SKM-1 treated with dmso at 0.1 percent for 144 hours (cell line): ENCODE measurements at regions not wholly inside any gene's neighbourhood (a gene's known extent, or its start where the extent isn't known, plus 50 kb on each side); places are given as distances from the start of the nearest gene placed in this dataset.

Source experiments
- DNase-seq: peaks from one replicate; lab custom pipeline; 2025; ENCODE audit not compliant: unreplicated experiment; lab: John Stamatoyannopoulos, UW

GRCh38 chr7:22658031-22658430 is 69.0 kb upstream of the IL6 start:
- no peak for DNase-seq

- no peak for DNase-seq
Observed at GRCh38 chr7:22657479-22657878, 69.5 kb upstream of the IL6 start.

DNA sequence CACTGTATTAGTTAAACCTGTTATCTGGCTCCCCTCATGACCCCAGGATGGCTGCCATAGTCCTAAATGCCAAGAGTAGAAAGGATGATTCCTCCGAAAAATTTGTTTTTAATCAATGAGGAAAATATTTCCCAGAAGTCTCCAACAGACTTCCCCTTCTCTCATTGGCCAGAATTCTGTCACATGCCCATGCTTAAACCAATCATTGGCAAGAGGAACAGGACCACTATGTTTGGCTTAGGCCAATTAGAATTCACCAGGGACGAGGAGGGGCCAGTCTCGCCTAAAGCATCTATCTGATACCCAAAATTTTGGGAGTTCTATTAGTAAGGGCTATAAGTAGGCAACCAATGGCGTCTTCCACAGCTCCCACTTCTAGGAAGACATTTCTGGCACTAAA is 71.2 kb upstream of the IL6 start:
- no peak for DNase-seq

GRCh38 chr7:22654831-22655230 is 72.2 kb upstream of the IL6 start:
- DNase-seq: no peak

GRCh38 chr7:22653951-22654350 is 73.0 kb upstream of the IL6 start:
- no peak for DNase-seq

DNA sequence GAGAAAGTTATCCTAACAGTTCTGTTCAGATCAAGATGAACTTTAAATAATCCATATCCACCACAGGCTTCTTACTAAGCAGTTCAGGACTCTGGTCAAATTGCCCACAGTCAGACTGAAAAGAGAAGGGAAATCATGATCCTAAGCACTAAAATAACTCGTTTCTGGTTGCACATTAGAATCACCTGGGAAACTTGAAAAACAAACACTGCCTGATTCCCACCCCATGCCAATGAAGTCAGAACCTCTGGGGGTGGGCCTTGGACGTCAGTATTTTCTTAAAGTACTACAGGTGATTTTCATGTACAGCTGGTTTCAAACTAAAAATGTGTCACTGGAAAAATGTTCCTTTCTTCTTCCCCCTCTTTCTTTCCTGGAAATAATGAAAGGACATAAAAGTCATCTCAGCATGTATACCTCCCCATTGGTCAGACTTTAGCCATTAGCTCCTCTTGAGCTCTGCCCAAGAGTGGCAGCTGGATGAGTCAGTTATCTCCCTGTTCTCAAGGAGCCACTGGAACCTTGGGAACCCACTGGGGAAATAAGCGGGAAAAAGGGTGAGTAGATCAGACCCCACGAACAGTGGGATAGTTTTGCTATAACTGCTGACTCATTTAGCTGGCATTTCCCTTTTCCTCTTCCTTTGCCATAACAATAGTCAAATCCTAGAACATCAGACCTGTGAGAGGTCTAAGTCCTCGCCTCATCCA is 75.3 kb upstream of the IL6 start:
- no peak for DNase-seq

GRCh38 chr7:22651036-22651435 is 76.0 kb upstream of the IL6 start:
- DNase-seq: no peak

DNA sequence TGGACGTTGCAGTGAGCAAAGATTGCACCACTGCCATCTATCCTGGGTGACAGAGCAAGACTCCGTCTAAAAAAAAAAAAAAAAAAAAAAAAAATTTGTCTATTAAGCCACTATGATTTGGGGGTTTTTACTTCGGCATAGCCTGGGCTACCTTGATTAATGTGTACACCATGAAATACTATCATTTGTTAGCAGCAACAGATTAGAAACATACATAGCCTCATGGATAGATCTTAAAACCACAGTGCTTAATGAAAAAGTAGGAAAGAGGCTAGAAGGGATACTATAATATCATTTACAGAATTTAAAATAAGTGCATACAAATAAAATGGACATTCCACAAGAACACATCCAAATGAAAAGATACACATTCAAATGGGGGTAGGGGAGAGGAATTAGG is 77.3 kb upstream of the IL6 start:
- no peak for DNase-seq

GRCh38 chr7:22647451-22648257 is 79.3 kb upstream of the IL6 start:
- DNase-seq: no peak

DNA sequence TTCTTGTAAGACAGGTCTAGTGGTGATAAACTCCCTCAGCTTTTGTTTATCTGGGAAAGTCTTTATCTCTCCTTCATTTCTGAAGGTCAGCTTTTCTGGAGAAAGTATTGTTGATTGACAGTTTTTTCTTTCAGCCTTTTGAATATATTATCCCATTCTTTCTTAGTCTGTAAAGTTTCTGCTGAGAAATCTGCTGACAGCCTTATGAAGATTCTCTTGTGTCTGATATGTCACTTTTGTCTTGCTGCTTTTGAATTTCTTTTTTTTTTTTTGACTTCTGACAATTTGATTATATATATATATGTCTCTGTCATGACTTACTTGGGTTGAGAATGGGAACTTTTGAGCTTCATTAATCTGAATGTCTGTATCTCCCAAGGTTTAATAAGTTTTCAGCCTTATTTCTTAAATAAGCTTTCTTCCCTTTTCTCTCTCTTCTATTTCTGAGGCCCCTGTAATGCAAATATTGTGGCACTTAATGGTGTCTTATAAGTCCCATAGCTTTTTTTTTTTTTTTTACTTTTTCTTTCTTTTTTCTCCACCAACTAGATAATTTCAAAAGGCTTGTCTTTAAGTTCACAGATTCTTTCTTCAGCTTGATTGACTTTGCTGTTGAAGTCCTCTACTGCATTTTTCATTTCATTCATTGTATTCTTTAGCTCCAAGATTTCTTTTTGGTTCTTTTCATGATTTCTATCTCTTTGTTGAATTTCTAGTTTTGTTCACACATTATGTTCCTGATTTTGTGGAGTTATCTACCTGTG is 81.4 kb upstream of the IL6 start:
- no peak for DNase-seq

DNA sequence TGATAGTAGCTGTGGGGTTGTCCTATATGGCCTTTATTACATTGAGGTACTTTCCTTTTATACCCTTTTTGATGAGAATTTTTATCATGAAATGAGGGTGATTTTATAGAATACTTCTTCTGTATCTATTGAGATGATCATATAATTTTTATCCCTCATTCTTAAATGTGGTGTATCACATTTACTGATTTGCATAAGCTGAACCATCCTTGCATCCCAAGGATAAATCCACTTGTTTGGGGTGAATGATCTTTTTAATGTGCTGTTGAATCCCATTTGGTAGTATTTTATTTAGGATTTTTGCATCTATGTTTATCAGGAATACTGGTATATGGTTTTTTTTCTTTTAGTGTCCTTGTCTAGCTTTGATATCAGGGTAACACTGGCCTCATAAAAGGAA is 84.5 kb upstream of the IL6 start:
- DNase-seq: no peak

DNA sequence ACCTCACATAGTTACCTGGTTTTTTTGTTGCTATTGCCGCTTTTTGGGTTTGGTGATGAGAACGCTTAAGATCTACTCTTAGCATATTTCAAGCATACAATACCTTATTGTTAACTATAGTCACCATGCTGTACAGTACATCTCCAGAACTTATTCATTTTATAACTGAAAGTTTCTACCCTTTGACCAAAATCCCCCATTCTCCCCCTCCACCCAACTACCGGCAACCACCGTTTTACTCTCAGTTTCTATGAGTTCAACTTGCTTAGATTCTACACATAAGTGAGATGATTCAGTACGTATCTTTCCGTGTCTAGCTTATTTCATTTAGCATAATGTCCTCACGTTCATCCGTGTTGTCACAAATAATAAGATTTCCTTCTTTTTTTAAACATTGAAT is 86.7 kb upstream of the IL6 start:
- DNase-seq: no peak

- DNase-seq: no peak
Observed at GRCh38 chr7:22639396-22639795, 87.6 kb upstream of the IL6 start.

DNA sequence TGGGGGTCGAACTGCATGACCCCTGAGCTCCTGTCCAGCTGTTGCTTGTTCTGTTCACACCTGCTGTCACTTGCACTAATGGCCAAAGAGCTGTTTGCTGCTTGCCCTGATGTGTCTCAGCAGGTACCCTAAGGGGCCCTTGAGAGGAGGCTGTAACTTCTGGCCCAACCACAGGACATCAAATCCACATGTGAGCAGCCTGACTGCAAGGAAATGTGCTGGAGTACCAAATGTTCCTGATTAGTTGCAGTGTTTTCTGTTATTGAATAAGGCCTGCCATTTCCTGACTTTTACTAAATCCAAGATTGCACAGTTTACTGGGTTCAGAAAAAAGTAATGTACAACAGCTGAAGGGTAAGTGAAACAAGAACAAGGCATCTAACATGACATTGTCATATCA is 91.7 kb upstream of the IL6 start:
- DNase-seq: no peak

GRCh38 chr7:22633954-22634474 is 93.0 kb upstream of the IL6 start:
- DNase-seq: no peak

DNA sequence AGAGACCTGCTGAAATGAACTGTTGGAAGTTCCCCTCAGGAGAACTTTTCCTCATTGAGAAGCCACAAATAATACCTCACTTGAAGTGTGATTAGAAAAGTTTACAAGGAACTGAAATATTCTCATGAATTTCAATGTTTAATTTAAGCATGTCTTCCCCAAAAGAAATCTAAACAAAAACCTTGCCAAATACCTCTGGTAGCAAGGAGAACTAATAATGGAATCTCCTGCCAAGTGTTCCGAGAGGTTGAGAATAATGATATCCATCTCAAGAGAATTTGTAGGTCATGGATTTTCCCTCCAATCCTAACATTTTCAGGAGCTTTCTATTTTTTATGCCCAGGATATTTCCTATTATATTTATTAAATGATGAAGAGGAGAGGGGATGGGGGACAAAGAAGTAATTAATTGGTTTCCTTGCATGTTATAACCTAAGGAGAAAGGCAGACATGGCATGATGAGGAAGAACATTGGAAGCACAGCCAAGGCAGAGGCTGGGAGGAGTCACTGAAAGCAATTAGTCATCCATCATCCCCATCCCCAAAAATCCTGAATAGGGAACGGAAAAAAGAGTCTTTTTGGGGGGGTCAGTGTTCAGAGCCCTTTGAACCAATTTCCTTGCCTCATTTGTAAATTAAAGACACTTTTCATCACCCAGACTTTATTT is 93.6 kb upstream of the IL6 start:
- no peak for DNase-seq

DNA sequence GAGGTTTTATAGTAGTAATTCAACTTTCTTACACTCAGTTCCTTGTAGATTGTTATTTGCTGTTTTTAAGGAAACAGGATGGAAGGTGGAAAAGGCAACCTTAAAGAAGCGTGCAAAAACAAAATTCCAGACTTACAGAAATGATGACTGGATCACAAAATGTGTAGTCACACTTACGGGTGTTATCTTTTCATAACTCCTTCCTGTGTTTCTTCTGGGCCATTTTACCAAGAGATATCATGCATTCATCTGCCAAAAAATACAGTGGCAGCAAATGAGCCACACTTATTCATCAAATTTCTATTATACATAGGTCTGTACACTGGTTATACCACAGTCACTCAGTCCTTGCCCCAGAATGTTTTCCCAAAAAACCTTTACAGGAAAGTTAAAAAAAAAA is 94.3 kb upstream of the IL6 start:
- DNase-seq: no peak

GRCh38 chr7:22631730-22632129 is 95.3 kb upstream of the IL6 start:
- no peak for DNase-seq

GRCh38 chr7:22630069-22630468 is 96.9 kb upstream of the IL6 start:
- no peak for DNase-seq

DNA sequence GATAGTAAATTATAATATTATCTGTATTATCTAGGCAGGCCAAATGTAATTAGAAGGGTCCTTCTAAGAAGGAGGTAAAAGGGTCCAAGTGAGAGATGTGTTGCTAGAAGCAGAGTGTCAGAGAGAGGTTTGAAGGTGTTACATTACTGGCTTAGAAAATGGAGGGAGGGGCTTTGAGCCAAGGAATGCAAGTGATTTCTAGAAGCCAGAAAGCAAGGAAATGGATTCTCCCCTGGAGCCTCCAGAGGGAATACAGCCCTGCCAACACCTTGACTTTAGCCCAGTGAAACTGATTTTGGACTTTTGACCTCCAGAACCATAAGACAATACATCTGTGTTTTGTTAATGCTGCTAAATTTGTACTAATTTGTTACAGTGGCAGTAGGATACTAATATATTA is 97.9 kb upstream of the IL6 start:
- DNase-seq: no peak

- DNase-seq: no peak
Observed at GRCh38 chr7:22628112-22628511, 98.9 kb upstream of the IL6 start.
